ENCODE measurements at regions not wholly inside any gene's neighbourhood (a gene's known extent, or its start where the extent isn't known, plus 50 kb on each side); places are given as distances from the start of the nearest gene placed in this dataset.

GRCh38 chr9:84499969-84500582 lies 159.5 kb upstream of the SLC28A3 start:
- no peak overlapping the region for H3K4me3 ChIP-seq (ENCODE audit: low read depth, low read length)
- DNase-seq (ENCODE audit: low read depth) = no peak
- TF ChIP-seq POLR2A (IDR thresholded peaks at IDR 0.05; ENCODE audit: extremely low read depth, insufficient read length) (no peak), MYC (IDR thresholded peaks at IDR 0.05; ENCODE audit: low read depth, low read length) (no peak)
- TF ChIP-seq, protein P1, sequence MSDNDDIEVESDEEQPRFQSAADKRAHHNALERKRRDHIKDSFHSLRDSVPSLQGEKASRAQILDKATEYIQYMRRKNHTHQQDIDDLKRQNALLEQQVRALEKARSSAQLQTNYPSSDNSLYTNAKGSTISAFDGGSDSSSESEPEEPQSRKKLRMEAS (IDR thresholded peaks at IDR 0.05; ENCODE audit: low read depth, low read length) = no peak
- TF ChIP-seq, protein P2, sequence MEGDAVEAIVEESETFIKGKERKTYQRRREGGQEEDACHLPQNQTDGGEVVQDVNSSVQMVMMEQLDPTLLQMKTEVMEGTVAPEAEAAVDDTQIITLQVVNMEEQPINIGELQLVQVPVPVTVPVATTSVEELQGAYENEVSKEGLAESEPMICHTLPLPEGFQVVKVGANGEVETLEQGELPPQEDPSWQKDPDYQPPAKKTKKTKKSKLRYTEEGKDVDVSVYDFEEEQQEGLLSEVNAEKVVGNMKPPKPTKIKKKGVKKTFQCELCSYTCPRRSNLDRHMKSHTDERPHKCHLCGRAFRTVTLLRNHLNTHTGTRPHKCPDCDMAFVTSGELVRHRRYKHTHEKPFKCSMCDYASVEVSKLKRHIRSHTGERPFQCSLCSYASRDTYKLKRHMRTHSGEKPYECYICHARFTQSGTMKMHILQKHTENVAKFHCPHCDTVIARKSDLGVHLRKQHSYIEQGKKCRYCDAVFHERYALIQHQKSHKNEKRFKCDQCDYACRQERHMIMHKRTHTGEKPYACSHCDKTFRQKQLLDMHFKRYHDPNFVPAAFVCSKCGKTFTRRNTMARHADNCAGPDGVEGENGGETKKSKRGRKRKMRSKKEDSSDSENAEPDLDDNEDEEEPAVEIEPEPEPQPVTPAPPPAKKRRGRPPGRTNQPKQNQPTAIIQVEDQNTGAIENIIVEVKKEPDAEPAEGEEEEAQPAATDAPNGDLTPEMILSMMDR (IDR thresholded peaks at IDR 0.05; ENCODE audit: low read depth, low read length) = no peak

GRCh38 chr9:84500826-84501225 lies 160.3 kb upstream of the SLC28A3 start:
- no peak for DNase-seq (ENCODE audit: low read depth)
- TF ChIP-seq MYC (IDR thresholded peaks at IDR 0.05; ENCODE audit: low read depth, low read length) = no peak
- TF ChIP-seq, protein P1 (IDR thresholded peaks at IDR 0.05; ENCODE audit: low read depth, low read length) = no peak
- TF ChIP-seq, protein P2 (IDR thresholded peaks at IDR 0.05; ENCODE audit: low read depth, low read length) = no peak
- TF ChIP-seq POLR2A (IDR thresholded peaks at IDR 0.05; ENCODE audit: extremely low read depth, insufficient read length) = no peak
- H3K4me3 ChIP-seq (ENCODE audit: low read depth, low read length) = no peak overlapping the region

- TF ChIP-seq POLR2A (IDR thresholded peaks at IDR 0.05; ENCODE audit: extremely low read depth, insufficient read length) = no peak
- no peak for TF ChIP-seq MYC (IDR thresholded peaks at IDR 0.05; ENCODE audit: low read depth, low read length)
- TF ChIP-seq, protein P2 (IDR thresholded peaks at IDR 0.05; ENCODE audit: low read depth, low read length) = no peak
- TF ChIP-seq, protein P1 (IDR thresholded peaks at IDR 0.05; ENCODE audit: low read depth, low read length) = no peak
- no peak overlapping the region for H3K4me3 ChIP-seq (ENCODE audit: low read depth, low read length)
- DNase-seq (ENCODE audit: low read depth) = no peak
Observed at GRCh38 chr9:84501587-84501986, 161.0 kb upstream of the SLC28A3 start.

DNA sequence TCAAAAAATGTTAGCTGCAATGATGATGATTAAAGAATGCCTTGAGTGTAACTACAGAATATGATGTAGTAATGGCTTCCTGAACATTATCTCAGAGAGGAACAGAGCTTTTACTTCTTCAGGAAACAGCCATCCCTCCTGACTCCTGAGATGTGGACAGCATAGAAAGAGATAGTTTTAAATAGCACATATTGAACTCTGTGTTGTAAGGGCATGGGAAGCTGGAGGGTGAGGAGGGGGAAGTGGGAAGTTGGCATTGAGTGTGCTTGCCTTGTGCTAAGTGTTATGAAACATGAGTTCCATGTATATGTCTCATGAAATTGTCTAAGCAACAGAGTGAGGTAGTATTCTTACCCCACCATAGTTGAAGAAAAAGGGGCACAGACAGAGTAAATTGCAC lies 161.5 kb upstream of the SLC28A3 start:
- TF ChIP-seq, protein P1 (IDR thresholded peaks at IDR 0.05; ENCODE audit: low read depth, low read length) = no peak
- TF ChIP-seq, protein P2 (IDR thresholded peaks at IDR 0.05; ENCODE audit: low read depth, low read length) = no peak
- TF ChIP-seq POLR2A (IDR thresholded peaks at IDR 0.05; ENCODE audit: extremely low read depth, insufficient read length) = no peak
- no peak for TF ChIP-seq MYC (IDR thresholded peaks at IDR 0.05; ENCODE audit: low read depth, low read length)
- H3K4me3 ChIP-seq (ENCODE audit: low read depth, low read length) = no peak overlapping the region
- DNase-seq (ENCODE audit: low read depth) = no peak

GRCh38 chr9:84504360-84504759 lies 163.8 kb upstream of the SLC28A3 start:
- DNase-seq (ENCODE audit: low read depth) = no peak
- TF ChIP-seq, protein P1 (IDR thresholded peaks at IDR 0.05; ENCODE audit: low read depth, low read length) = no peak
- TF ChIP-seq POLR2A (IDR thresholded peaks at IDR 0.05; ENCODE audit: extremely low read depth, insufficient read length) (no peak), MYC (IDR thresholded peaks at IDR 0.05; ENCODE audit: low read depth, low read length) (no peak)
- TF ChIP-seq, protein P2 (IDR thresholded peaks at IDR 0.05; ENCODE audit: low read depth, low read length) = no peak

More at GRCh38 chr9:84504360-84504759, 163.8 kb upstream of the SLC28A3 start:
- H3K4me3 ChIP-seq (ENCODE audit: low read depth, low read length) = no peak overlapping the region
